ENCODE measurements at regions not wholly inside any gene's neighbourhood (a gene's known extent, or its start where the extent isn't known, plus 50 kb on each side); places are given as distances from the start of the nearest gene placed in this dataset.
A peak's percentile ranks its signal among the peaks of the same experiment; 100 is the strongest.

- CTCF ChIA-PET = interaction anchor here (2.3 kb wide), 1 partner anchor 723 kb away, joined by 5 read pairs; the partner anchor contains the start of gene TBX3
- 58% methylated on average over 6 of the region's 6 CpGs for WGBS (ENCODE audit: missing lambda C conversion rate)
Measured at GRCh38 chr12:115407036-115407435, 723.1 kb upstream of the TBX3 start.

GRCh38 chr12:115405471-115405860, 721.5 kb upstream of the TBX3 start:
- peaks cover 13% of the 10 kb centered on the region for H3K4me1 ChIP-seq
- DNase-seq (ENCODE audit: low read depth in 1 of 2, low spot score in 1 of 2) = no peak
- H3K4me2 ChIP-seq = peak overlapping the region; percentile 36
- no peak for FAIRE-seq
- TF ChIP-seq FOSL2 (IDR thresholded peaks at IDR 0.05) (no peak), FOSL2 (CRISPR knock-in tag; IDR thresholded peaks at IDR 0.05) (no peak), PHF8 (IDR thresholded peaks at IDR 0.05; ENCODE audit: borderline replicate concordance, low read depth) (no peak), ZSCAN20 (CRISPR knock-in tag; IDR thresholded peaks at IDR 0.05) (no peak), CHD2 (IDR thresholded peaks at IDR 0.05; ENCODE audit: low read length, partially characterized antibody) (no peak), ZNF302 (CRISPR knock-in tag; IDR thresholded peaks at IDR 0.05) (no peak), EHF (CRISPR knock-in tag; IDR thresholded peaks at IDR 0.05) (no peak), SMC3 (IDR thresholded peaks at IDR 0.05) (no peak), CTCF (IDR thresholded peaks at IDR 0.05) (no peak), NPAS2 (CRISPR knock-in tag; IDR thresholded peaks at IDR 0.05; ENCODE audit: borderline replicate concordance) (no peak), POLR2AphosphoS2 (conservative IDR thresholded peaks at IDR 0.05; ENCODE audit: low read length) (no peak), KDM1A (IDR thresholded peaks at IDR 0.05; ENCODE audit: low read depth) (no peak), HES2 (IDR thresholded peaks at IDR 0.05) (no peak), HOXB5 (CRISPR knock-in tag; IDR thresholded peaks at IDR 0.05) (no peak), POLR2A (IDR thresholded peaks at IDR 0.05; ENCODE audit: low read length) (no peak), GATA3 (IDR thresholded peaks at IDR 0.05; ENCODE audit: borderline replicate concordance) (no peak), CHD4 (IDR thresholded peaks at IDR 0.05; ENCODE audit: borderline replicate concordance) (no peak)
- no peaks in the 10 kb centered on the region for H3K9me3 ChIP-seq
- 77% methylated on average over 4 of the region's 4 CpGs for WGBS (ENCODE audit: missing lambda C conversion rate)
- H3K27ac ChIP-seq = no peak overlapping the region
- no peak overlapping the region for H3K4me3 ChIP-seq
- no peak for ATAC-seq
- CTCF ChIA-PET = interaction anchor here (1.3 to 2.3 kb wide), 2 partner anchors 165 to 721 kb away, joined by 3 to 5 read pairs; partner anchors contain the start of gene TBX3
- POLR2A ChIA-PET = no interaction called here

More at GRCh38 chr12:115407036-115407435, 723.1 kb upstream of the TBX3 start:
- Histone ChIP-seq H3K4me1 (peaks cover 13% of the 10 kb centered on the region), H3K4me2 (no peak overlapping the region), H3K27ac (no peak overlapping the region; a peak in 1 of 6 replicates), H3K4me3 (no peak overlapping the region), H3K9me3 (no peaks in the 10 kb centered on the region)
- ATAC-seq = no peak
- TF ChIP-seq FOSL2 (IDR thresholded peaks at IDR 0.05) (no peak), FOSL2 (CRISPR knock-in tag; IDR thresholded peaks at IDR 0.05) (no peak), NR3C1 (IDR thresholded peaks at IDR 0.05) (no peak), EP300 (IDR thresholded peaks at IDR 0.05) (no peak), E2F6 (IDR thresholded peaks at IDR 0.05; ENCODE audit: borderline replicate concordance, low read depth) (no peak), RNF2 (IDR thresholded peaks at IDR 0.05; ENCODE audit: borderline replicate concordance, low read depth) (no peak), RFX5 (IDR thresholded peaks at IDR 0.05) (no peak), HES2 (IDR thresholded peaks at IDR 0.05) (no peak)
- POLR2A ChIA-PET = no interaction called here
- DNase-seq (ENCODE audit: low read depth in 1 of 2, low spot score in 1 of 2) = no peak
- FAIRE-seq = no peak

All from A549 (cell line).